ENCODE measurements at regions not wholly inside any gene's neighbourhood (a gene's known extent, or its start where the extent isn't known, plus 50 kb on each side); places are given as distances from the start of the nearest gene placed in this dataset.

GRCh38 chr3:104974316-104974715 is 392.4 kb upstream of the ALCAM start:
- H4K5ac ChIP-seq (ENCODE audit: insufficient read length, low read depth, low read length), result no peak overlapping the region
- no peak overlapping the region for H3K27ac ChIP-seq (ENCODE audit: low read depth, low read length)
- no peak overlapping the region for H2AK5ac ChIP-seq (ENCODE audit: low read depth, low read length)
- H3K9ac ChIP-seq (replicated peaks in 1 of 4; ENCODE audit: extremely low read depth in 1 of 4, low read depth in 3 of 4, low read length in 3 of 4), result no peak overlapping the region
- no peak overlapping the region for H3K4me3 ChIP-seq (ENCODE audit: extremely low read depth in 1 of 4, insufficient read depth in 2 of 4, low read depth in 3 of 4, low read length in 4 of 4)
- no peak overlapping the region for H2BK12ac ChIP-seq (ENCODE audit: low read depth, low read length)
- no peak overlapping the region for H2BK5ac ChIP-seq (ENCODE audit: low read depth, low read length)
- H3K36me3 ChIP-seq (ENCODE audit: control insufficient read depth in 2 of 4, insufficient read depth in 4 of 4, low read length in 3 of 4), result no peaks in the 10 kb centered on the region
- no peaks in the 10 kb centered on the region for H3K79me1 ChIP-seq (ENCODE audit: low read depth, low read length)
- no peak overlapping the region for H3K14ac ChIP-seq (ENCODE audit: insufficient read length)
- H3K27me3 ChIP-seq (replicated peaks in 1 of 4; ENCODE audit: control insufficient read depth in 3 of 4, extremely low read depth in 1 of 4, insufficient read depth in 3 of 4, low read length in 3 of 4), result no peaks in the 10 kb centered on the region
- H3K9me3 ChIP-seq (ENCODE audit: insufficient read depth in 2 of 2, low read depth in 1 of 2, low read length in 1 of 2), result peaks cover 0 to 7% of the 10 kb centered on the region in 2 experiments; a peak in 1 of 4 replicates
- H4K20me1 ChIP-seq (replicated peaks in 1 of 2; ENCODE audit: control insufficient read depth in 1 of 2, insufficient read depth in 2 of 2, low read length in 2 of 2), result no peaks in the 10 kb centered on the region
- H3K23ac ChIP-seq (ENCODE audit: insufficient read length), result no peak overlapping the region
- no peak overlapping the region for H2BK120ac ChIP-seq (replicated peaks; ENCODE audit: low read depth, low read length)
- CTCF ChIA-PET (ENCODE audit: partially characterized antibody), result no interaction called here
- H3K23me2 ChIP-seq (ENCODE audit: low read depth, low read length), result no peaks in the 10 kb centered on the region
- H4K8ac ChIP-seq (ENCODE audit: extremely low read depth, insufficient read depth, low read length), result no peak overlapping the region
- no peak overlapping the region for H3K4me2 ChIP-seq (ENCODE audit: insufficient read depth in 1 of 2, low read depth in 2 of 2, low read length in 2 of 2)
- POLR2A ChIA-PET (ENCODE audit: partially characterized antibody), result no interaction called here
- 79% methylated on average over 5 of the region's 5 CpGs; no CpG with 5 or more reads in 1 of the 2 experiments for WGBS, 2 experiments (ENCODE audit: extremely low coverage in 1 of 2, insufficient coverage in 1 of 2, insufficient read length in 1 of 2, insufficient replicate concordance in 2 of 2, low coverage in 1 of 2, low lambda C conversion rate in 2 of 2, missing lambda C conversion rate in 1 of 2)
- no peak overlapping the region for H2BK15ac ChIP-seq (ENCODE audit: low read length)
- no peak overlapping the region for H3K18ac ChIP-seq (ENCODE audit: extremely low read depth, low read length)
- no peak overlapping the region for H2AFZ ChIP-seq (ENCODE audit: low read length)
- H3K56ac ChIP-seq (replicated peaks; ENCODE audit: insufficient read length, low read depth, low read length), result no peak overlapping the region
- no peak overlapping the region for H2BK20ac ChIP-seq (ENCODE audit: low read length)
- DNase-seq (ENCODE audit: low read depth in 1 of 2, low spot score in 2 of 2), result no peak
- no peak overlapping the region for H4K91ac ChIP-seq (replicated peaks; ENCODE audit: insufficient read length, low read length)
- TF ChIP-seq SAP30 (IDR thresholded peaks at IDR 0.05; ENCODE audit: insufficient read depth, insufficient replicate concordance, low read length) (no peak), EP300 (IDR thresholded peaks at IDR 0.05; ENCODE audit: borderline replicate concordance in 1 of 2, low read depth in 2 of 2, low read length in 2 of 2) (no peak), JUND (IDR thresholded peaks at IDR 0.05; ENCODE audit: low read length) (no peak), SP4 (IDR thresholded peaks at IDR 0.05; ENCODE audit: low read length) (no peak)
- TF ChIP-seq, protein P1, sequence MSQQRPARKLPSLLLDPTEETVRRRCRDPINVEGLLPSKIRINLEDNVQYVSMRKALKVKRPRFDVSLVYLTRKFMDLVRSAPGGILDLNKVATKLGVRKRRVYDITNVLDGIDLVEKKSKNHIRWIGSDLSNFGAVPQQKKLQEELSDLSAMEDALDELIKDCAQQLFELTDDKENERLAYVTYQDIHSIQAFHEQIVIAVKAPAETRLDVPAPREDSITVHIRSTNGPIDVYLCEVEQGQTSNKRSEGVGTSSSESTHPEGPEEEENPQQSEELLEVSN (IDR thresholded peaks at IDR 0.05), result no peak
- no peak for FAIRE-seq
- no peak overlapping the region for H3K4ac ChIP-seq (replicated peaks; ENCODE audit: insufficient read length, low read depth, low read length)
- no peaks in the 10 kb centered on the region for H3K4me1 ChIP-seq (replicated peaks in 1 of 4; ENCODE audit: control insufficient read depth in 3 of 4, insufficient read depth in 4 of 4, low read length in 3 of 4)
- H3K79me2 ChIP-seq (ENCODE audit: control insufficient read depth in 1 of 2, insufficient read depth in 2 of 2, low read length in 2 of 2), result no peaks in the 10 kb centered on the region
